ENCODE measurements at regions not wholly inside any gene's neighbourhood (a gene's known extent, or its start where the extent isn't known, plus 50 kb on each side); places are given as distances from the start of the nearest gene placed in this dataset.

GRCh38 chr7:26029911-26030310, 122.1 kb upstream of the NFE2L3 start:
- DNase-seq (ENCODE audit: low spot score in 2 of 2) = no peak
- intact Hi-C loops (cut with DNase I; ENCODE audit: low total_unique reads) = no loop called here
- H3K9me3 ChIP-seq = no peaks in the 10 kb centered on the region
- H3K4me3 ChIP-seq = no peak overlapping the region
- no peaks in the 10 kb centered on the region for H3K36me3 ChIP-seq
- H3K27ac ChIP-seq = no peak overlapping the region
- TF ChIP-seq POLR2A (IDR thresholded peaks at IDR 0.05) = no peak
- TF ChIP-seq POLR2AphosphoS5 (IDR thresholded peaks at IDR 0.05) = no peak
- TF ChIP-seq, protein P1, sequence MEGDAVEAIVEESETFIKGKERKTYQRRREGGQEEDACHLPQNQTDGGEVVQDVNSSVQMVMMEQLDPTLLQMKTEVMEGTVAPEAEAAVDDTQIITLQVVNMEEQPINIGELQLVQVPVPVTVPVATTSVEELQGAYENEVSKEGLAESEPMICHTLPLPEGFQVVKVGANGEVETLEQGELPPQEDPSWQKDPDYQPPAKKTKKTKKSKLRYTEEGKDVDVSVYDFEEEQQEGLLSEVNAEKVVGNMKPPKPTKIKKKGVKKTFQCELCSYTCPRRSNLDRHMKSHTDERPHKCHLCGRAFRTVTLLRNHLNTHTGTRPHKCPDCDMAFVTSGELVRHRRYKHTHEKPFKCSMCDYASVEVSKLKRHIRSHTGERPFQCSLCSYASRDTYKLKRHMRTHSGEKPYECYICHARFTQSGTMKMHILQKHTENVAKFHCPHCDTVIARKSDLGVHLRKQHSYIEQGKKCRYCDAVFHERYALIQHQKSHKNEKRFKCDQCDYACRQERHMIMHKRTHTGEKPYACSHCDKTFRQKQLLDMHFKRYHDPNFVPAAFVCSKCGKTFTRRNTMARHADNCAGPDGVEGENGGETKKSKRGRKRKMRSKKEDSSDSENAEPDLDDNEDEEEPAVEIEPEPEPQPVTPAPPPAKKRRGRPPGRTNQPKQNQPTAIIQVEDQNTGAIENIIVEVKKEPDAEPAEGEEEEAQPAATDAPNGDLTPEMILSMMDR (IDR thresholded peaks at IDR 0.05) = no peak
- no peaks in the 10 kb centered on the region for H3K27me3 ChIP-seq
- no peaks in the 10 kb centered on the region for H3K4me1 ChIP-seq

DNA sequence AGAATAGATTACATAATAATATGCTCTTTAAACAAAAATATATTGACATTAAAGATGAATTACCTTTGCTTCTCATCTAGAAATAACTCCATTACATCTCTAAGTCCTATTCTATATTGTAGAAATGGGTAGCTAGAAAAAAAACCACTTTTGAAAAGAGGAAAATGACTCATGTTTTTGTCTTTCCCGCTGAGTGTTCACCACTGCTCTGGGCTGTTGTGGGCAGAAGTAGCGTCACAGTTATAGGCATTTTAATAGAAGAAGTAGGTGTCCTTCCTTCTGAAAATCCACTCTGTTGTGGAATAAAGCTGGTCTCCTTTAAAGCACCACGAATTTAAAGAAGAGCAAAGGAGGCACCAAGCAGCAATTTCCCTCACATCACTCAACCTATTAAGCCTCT, 117.6 kb upstream of the NFE2L3 start:
- no peak overlapping the region for H3K27ac ChIP-seq
- no peak overlapping the region for H3K4me3 ChIP-seq
- TF ChIP-seq POLR2A (IDR thresholded peaks at IDR 0.05) (no peak), POLR2AphosphoS5 (IDR thresholded peaks at IDR 0.05) (no peak)
- TF ChIP-seq, protein P1 (IDR thresholded peaks at IDR 0.05) = no peak
- no peaks in the 10 kb centered on the region for H3K36me3 ChIP-seq
- H3K9me3 ChIP-seq = no peaks in the 10 kb centered on the region
- intact Hi-C loops (cut with DNase I; ENCODE audit: low total_unique reads) = no loop called here
- H3K4me1 ChIP-seq = no peaks in the 10 kb centered on the region
- DNase-seq (ENCODE audit: low spot score in 2 of 2) = no peak
- no peaks in the 10 kb centered on the region for H3K27me3 ChIP-seq

GRCh38 chr7:26035552-26035951, 116.4 kb upstream of the NFE2L3 start:
- H3K9me3 ChIP-seq = no peaks in the 10 kb centered on the region
- intact Hi-C loops (cut with DNase I; ENCODE audit: low total_unique reads) = no loop called here
- H3K27me3 ChIP-seq = no peaks in the 10 kb centered on the region
- DNase-seq (ENCODE audit: low spot score in 2 of 2) = no peak
- H3K36me3 ChIP-seq = no peaks in the 10 kb centered on the region
- no peaks in the 10 kb centered on the region for H3K4me1 ChIP-seq
- TF ChIP-seq, protein P1 (IDR thresholded peaks at IDR 0.05) = no peak
- TF ChIP-seq POLR2A (IDR thresholded peaks at IDR 0.05) = no peak
- TF ChIP-seq POLR2AphosphoS5 (IDR thresholded peaks at IDR 0.05) = no peak
- no peak overlapping the region for H3K4me3 ChIP-seq
- no peak overlapping the region for H3K27ac ChIP-seq

- no peak overlapping the region for H3K27ac ChIP-seq
- no peak for DNase-seq (ENCODE audit: low spot score in 2 of 2)
- intact Hi-C loops (cut with DNase I; ENCODE audit: low total_unique reads) = no loop called here
- H3K4me3 ChIP-seq = no peak overlapping the region
- TF ChIP-seq POLR2AphosphoS5 (IDR thresholded peaks at IDR 0.05) (no peak), POLR2A (IDR thresholded peaks at IDR 0.05) (no peak)
- TF ChIP-seq, protein P1 (IDR thresholded peaks at IDR 0.05) = no peak
- H3K4me1 ChIP-seq = no peaks in the 10 kb centered on the region
- H3K9me3 ChIP-seq = no peaks in the 10 kb centered on the region
- H3K36me3 ChIP-seq = no peaks in the 10 kb centered on the region
- no peaks in the 10 kb centered on the region for H3K27me3 ChIP-seq
Observed at GRCh38 chr7:26036092-26036491, 115.9 kb upstream of the NFE2L3 start.

DNA sequence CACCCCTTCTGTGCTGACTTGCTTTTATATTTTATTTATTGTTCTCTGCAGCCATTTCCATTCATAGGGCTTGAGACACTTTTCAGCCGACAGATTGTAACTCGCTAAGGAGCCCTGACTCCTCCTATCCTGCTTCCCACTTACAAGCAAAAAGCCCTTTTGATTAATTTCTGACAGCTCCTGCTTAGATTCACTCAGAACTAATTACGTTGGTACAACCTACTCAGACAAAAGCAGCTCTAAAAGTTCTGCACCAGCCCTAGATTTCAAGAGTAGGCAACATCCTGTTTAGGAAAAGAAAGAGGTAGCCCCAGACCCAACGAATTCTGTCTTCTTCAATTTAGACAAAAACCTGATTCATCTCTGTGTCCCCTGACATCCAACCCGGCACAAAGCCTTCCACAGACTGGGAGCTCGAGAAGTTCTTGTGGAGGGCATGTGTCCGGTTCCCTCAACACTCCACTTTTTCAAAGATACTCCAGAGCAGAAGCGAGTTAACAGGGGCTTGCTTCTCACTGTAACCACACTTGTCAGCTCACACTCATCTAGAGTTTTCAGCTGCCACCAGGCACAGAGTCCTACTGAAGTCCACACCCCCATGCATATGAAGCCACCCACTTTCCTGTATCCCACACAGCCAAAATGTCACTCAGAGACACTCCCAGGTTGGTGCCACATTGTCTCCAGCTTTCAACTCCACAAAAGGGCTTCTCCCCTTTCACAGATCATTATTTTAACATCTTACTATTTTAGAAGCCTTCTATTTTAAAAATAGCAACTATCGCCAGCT, 113.6 kb upstream of the NFE2L3 start:
- no peaks in the 10 kb centered on the region for H3K4me1 ChIP-seq
- TF ChIP-seq, protein P1 (IDR thresholded peaks at IDR 0.05) = no peak
- TF ChIP-seq POLR2AphosphoS5 (IDR thresholded peaks at IDR 0.05) (no peak), POLR2A (IDR thresholded peaks at IDR 0.05) (no peak)
- no peaks in the 10 kb centered on the region for H3K9me3 ChIP-seq
- no peaks in the 10 kb centered on the region for H3K36me3 ChIP-seq
- intact Hi-C loops (cut with DNase I; ENCODE audit: low total_unique reads) = no loop called here
- no peaks in the 10 kb centered on the region for H3K27me3 ChIP-seq
- no peak overlapping the region for H3K4me3 ChIP-seq
- DNase-seq (ENCODE audit: low spot score in 2 of 2) = no peak
- no peak overlapping the region for H3K27ac ChIP-seq

Measured in breast epithelium (tissue), 4 donors.